ENCODE measurements at regions not wholly inside any gene's neighbourhood (a gene's known extent, or its start where the extent isn't known, plus 50 kb on each side); places are given as distances from the start of the nearest gene placed in this dataset.

DNA sequence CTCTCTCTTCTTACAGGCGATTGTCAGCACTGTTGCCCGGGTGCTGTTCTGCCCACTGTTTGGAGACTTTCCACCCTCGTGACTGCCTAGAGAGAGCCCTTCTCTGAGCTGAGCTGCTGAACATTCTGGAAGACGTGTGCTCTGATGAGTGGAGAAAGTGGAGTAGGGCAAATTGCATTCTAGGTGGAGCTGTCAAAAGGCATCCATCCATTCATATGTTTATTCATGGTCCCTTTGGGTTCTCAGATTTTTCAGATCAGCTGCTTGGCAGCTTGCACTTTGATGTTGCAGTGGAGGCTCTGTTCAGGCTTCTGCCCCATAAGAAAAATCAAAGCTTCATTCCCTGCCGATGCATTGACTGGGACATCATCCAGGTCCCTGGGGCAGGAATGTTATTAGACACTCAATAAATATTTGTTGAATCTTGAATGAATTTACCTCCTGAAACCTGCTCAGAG lies 120.7 kb upstream of the EEPD1 start:
- H3K36me3 Mint-ChIP-seq = no peaks in the 10 kb centered on the region

GRCh38 chr7:36034020-36034419 lies 119.0 kb upstream of the EEPD1 start:
- ATAC-seq (no peak), DNase-seq (ENCODE audit: low spot score in 2 of 2) (no peak)
- Mint-ChIP-seq H3K27ac (no peak overlapping the region), H3K36me3 (no peaks in the 10 kb centered on the region), H3K9me3 (no peaks in the 10 kb centered on the region)

More for the DNA sequence above, 120.7 kb upstream of the EEPD1 start:
- Mint-ChIP-seq H3K27ac (no peak overlapping the region), H3K9me3 (no peaks in the 10 kb centered on the region)
- ATAC-seq = no peak
- DNase-seq (ENCODE audit: low spot score in 2 of 2) = no peak

DNA sequence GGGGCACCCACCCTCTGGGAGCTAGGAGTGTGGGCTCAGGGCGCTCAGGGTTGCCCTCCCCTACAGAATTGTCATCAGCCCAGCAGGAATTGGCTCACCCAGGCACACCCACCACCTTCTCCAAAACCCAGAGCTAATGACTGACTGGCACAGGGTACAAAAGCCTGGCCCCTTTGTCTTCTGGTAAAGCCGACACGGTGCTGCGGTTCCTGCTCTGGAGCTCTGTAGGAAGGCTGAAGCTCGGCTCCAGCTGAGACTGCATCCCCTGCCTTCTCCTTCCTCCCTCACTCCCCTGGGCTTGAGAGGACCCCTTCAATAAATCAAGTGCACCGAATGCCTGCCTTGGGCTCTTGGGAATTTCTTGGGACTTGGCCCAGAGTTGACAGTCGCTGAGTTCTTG lies 117.9 kb upstream of the EEPD1 start:
- ATAC-seq (no peak), DNase-seq (ENCODE audit: low spot score in 2 of 2) (no peak)
- Mint-ChIP-seq H3K27ac (no peak overlapping the region), H3K36me3 (no peaks in the 10 kb centered on the region), H3K9me3 (no peaks in the 10 kb centered on the region)

DNA sequence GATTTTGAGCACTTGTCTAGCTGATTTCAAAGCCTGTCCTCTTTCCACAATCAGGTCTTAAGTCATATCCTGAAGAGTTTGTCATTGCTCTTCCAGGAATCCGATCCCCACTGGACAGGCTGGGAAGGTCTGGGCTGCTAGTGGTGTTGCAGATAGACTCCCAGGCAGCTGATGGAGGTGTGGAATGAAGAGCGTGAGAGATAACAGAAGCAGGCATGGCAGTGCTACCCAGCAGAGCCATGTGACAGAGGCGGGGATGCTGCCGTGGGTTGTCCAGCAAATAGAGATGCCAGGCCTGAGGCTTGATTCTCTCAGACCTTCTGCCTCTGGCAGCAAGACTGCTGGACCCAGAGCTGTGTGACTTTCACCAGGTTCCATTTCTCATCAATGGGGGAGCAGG lies 116.5 kb upstream of the EEPD1 start:
- ATAC-seq (no peak), DNase-seq (ENCODE audit: low spot score in 2 of 2) (no peak)
- H3K36me3 Mint-ChIP-seq = no peaks in the 10 kb centered on the region
- no peaks in the 10 kb centered on the region for H3K9me3 Mint-ChIP-seq
- no peak overlapping the region for H3K27ac Mint-ChIP-seq

GRCh38 chr7:36037121-36037662 lies 115.9 kb upstream of the EEPD1 start:
- Mint-ChIP-seq H3K36me3 (no peaks in the 10 kb centered on the region), H3K27ac (no peak overlapping the region), H3K9me3 (no peaks in the 10 kb centered on the region)
- no peak for ATAC-seq
- DNase-seq (ENCODE audit: low spot score in 2 of 2) = no peak

GRCh38 chr7:36038063-36038721 lies 114.9 kb upstream of the EEPD1 start:
- no peaks in the 10 kb centered on the region for H3K36me3 Mint-ChIP-seq
- H3K9me3 Mint-ChIP-seq = no peaks in the 10 kb centered on the region
- no peak overlapping the region for H3K27ac Mint-ChIP-seq
- ATAC-seq (no peak), DNase-seq (ENCODE audit: low spot score in 2 of 2) (no peak)

DNA sequence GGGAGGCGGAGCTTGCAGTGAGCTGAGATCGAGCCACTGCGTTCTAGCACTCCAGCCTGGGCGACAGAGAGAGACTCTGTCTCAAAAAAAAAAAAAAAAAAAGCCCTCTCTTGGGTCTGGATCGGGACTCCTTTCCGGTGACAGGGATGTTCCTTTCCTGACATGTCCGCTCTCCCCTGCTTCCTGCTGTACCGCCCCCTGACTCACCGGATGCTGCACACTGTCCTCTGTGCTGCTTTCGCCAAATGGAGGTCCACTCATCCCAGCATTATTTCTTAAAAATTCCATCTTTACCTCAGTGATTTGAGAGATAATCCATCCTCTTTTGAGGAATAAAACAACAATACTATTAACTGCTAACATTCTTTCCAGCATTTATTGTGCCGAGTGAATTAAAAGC lies 113.8 kb upstream of the EEPD1 start:
- peak overlapping the region in 1 of 2 donors; percentile 46 for H3K27ac Mint-ChIP-seq
- ATAC-seq (no peak), DNase-seq (ENCODE audit: low spot score in 2 of 2) (no peak)
- H3K36me3 Mint-ChIP-seq = no peaks in the 10 kb centered on the region
- H3K9me3 Mint-ChIP-seq = no peaks in the 10 kb centered on the region

- no peak for DNase-seq (ENCODE audit: low spot score in 2 of 2)
- Mint-ChIP-seq H3K27ac (no peak overlapping the region), H3K36me3 (no peaks in the 10 kb centered on the region), H3K9me3 (no peaks in the 10 kb centered on the region)
- ATAC-seq = no peak
Measured at GRCh38 chr7:36039671-36040070, 113.4 kb upstream of the EEPD1 start.

GRCh38 chr7:36040679-36041078 lies 112.4 kb upstream of the EEPD1 start:
- ATAC-seq = no peak
- Mint-ChIP-seq H3K36me3 (no peaks in the 10 kb centered on the region), H3K27ac (no peak overlapping the region), H3K9me3 (no peaks in the 10 kb centered on the region)
- no peak for DNase-seq (ENCODE audit: low spot score in 2 of 2)

DNA sequence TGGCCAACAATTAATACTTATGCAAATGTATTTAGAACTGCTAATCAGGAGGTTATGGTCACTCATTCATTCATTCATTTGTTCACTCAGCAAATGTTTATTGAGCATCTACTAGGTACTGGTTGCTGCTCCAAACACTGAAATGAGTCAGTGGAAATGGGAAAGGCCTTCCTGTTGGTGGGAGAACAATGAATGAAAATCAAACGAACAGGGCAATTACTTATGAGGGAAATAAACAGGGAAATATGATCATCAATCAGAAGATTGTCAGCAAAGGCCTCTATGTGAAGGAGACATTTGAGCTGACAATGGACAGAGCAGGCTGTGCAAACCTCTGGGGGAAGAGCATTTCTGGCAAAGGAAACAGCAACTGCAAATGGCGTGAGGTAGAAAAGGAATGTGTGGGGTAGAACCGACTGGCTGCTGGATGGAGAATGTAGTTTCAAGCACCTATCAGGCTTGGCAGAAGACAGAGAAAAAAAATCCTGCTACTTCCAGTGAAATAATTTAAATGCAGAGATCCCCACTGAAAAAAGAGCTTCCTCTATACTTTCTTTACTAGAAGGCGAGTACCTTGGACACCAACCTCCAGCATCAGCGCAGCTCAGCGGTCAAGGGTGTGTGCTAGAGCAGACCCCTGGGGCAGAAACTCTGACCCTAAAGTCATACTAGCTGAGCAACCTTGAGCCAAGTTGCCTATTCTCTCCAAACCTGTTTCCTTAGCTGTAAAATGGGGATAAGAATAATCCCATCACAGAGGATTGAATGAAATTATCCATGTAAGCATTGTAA lies 108.8 kb upstream of the EEPD1 start:
- no peaks in the 10 kb centered on the region for H3K9me3 Mint-ChIP-seq
- DNase-seq (ENCODE audit: low spot score in 2 of 2) (no peak), ATAC-seq (no peak)
- H3K27ac Mint-ChIP-seq = no peak overlapping the region
- no peaks in the 10 kb centered on the region for H3K36me3 Mint-ChIP-seq

- ATAC-seq (no peak), DNase-seq (ENCODE audit: low spot score in 2 of 2) (no peak)
- no peaks in the 10 kb centered on the region for H3K36me3 Mint-ChIP-seq
- no peaks in the 10 kb centered on the region for H3K9me3 Mint-ChIP-seq
- no peak overlapping the region for H3K27ac Mint-ChIP-seq
Measured at GRCh38 chr7:36045326-36045725, 107.7 kb upstream of the EEPD1 start.

GRCh38 chr7:36045830-36046341 lies 107.2 kb upstream of the EEPD1 start:
- H3K9me3 Mint-ChIP-seq = no peaks in the 10 kb centered on the region
- H3K27ac Mint-ChIP-seq = no peak overlapping the region

GRCh38 chr7:36047091-36047658 lies 105.9 kb upstream of the EEPD1 start:
- Mint-ChIP-seq H3K9me3 (no peaks in the 10 kb centered on the region), H3K27ac (no peak overlapping the region), H3K36me3 (no peaks in the 10 kb centered on the region)
- DNase-seq (ENCODE audit: low spot score in 2 of 2) (no peak), ATAC-seq (no peak)

More at GRCh38 chr7:36045830-36046341, 107.2 kb upstream of the EEPD1 start:
- no peaks in the 10 kb centered on the region for H3K36me3 Mint-ChIP-seq
- ATAC-seq (no peak), DNase-seq (ENCODE audit: low spot score in 2 of 2) (no peak)

DNA sequence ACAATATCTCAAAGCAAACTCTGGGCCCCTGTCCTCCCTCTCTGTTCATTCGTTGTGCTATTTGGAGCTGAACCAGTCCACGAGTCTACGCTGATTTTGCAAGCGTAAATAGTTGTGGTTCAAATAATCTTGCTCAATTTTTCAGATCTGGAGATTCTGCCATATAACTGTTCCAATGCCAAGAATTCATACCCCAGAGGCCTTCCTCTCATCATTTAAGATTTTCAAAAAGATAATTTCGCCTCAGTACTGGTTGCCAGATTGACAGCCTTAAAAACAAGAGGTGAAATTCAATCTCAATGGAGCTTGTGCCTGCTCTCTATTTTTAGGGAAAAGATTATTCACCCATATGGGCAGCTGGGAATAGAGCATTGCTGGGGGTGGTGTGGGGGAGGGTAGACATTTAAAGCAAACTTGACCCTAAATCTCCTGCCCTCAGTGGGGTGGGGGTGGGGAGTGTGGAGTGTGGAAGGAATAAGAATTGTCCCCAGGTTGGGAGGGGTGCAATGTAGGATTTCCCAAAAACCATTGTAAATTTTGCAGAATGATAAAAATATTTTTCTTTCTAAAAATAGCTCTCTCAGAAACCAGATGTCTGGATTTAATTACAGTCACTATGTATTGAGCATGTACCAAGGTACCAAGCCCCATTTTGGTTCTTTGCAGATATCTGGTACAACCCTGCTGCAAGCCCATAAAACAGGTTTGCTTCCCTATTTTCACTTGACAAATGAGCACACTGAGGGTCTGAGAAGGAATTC lies 104.7 kb upstream of the EEPD1 start:
- ATAC-seq = no peak
- H3K27ac Mint-ChIP-seq = no peak overlapping the region
- DNase-seq (ENCODE audit: low spot score in 2 of 2) = no peak

GRCh38 chr7:36048902-36049240 lies 104.2 kb upstream of the EEPD1 start:
- Mint-ChIP-seq H3K9me3 (no peaks in the 10 kb centered on the region), H3K36me3 (no peaks in the 10 kb centered on the region), H3K27ac (no peak overlapping the region)
- ATAC-seq (no peak), DNase-seq (ENCODE audit: low spot score in 2 of 2) (no peak)

More for the DNA sequence above, 104.7 kb upstream of the EEPD1 start:
- Mint-ChIP-seq H3K9me3 (no peaks in the 10 kb centered on the region), H3K36me3 (no peaks in the 10 kb centered on the region)

- Mint-ChIP-seq H3K27ac (no peak overlapping the region), H3K36me3 (no peaks in the 10 kb centered on the region), H3K9me3 (no peaks in the 10 kb centered on the region)
- ATAC-seq (no peak), DNase-seq (ENCODE audit: low spot score in 2 of 2) (no peak)
Measured at GRCh38 chr7:36051501-36051900, 101.6 kb upstream of the EEPD1 start.

- Mint-ChIP-seq H3K27ac (no peak overlapping the region), H3K36me3 (no peaks in the 10 kb centered on the region), H3K9me3 (no peaks in the 10 kb centered on the region)
- no peak for DNase-seq (ENCODE audit: low spot score in 2 of 2)
- ATAC-seq = no peak
Measured at GRCh38 chr7:36053589-36053988, 99.5 kb upstream of the EEPD1 start.

Measured in activated naive CD4-positive, alpha-beta T cell treated with anti-CD3 and anti-CD28 coated beads, Interleukin-2, amount 50 U/mL, for 72 hours (primary cell).